ENCODE measurements at regions not wholly inside any gene's neighbourhood (a gene's known extent, or its start where the extent isn't known, plus 50 kb on each side); places are given as distances from the start of the nearest gene placed in this dataset.

GRCh38 chr4:183563874-183564273 is 59.0 kb downstream of the ING2 start:
- DNase-seq = no peak

- peak; percentile 68 for DNase-seq
These were observed 66.6 kb downstream of the ING2 start for GRCh38 chr4:183571350-183571941.

GRCh38 chr4:183576701-183577404 is 72.0 kb downstream of the ING2 start:
- no peak for DNase-seq

DNA sequence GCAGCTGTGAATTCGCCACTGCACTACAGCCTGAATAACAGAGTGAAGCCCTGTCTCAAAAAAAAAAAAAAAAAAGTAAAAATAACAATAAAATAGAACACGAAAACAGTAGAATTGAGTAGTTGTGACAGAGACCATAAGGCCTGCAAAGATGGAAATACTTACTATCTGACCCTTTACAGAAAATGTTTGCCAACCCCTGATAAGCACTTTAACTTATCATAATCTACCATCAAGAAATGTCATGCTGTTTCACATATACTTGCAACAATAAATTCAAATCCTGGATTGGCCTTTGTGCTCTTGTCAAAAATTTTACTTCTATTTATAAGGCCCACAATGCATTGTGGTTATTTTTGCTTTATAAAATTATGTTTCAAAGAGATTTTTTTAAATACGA is 75.5 kb downstream of the ING2 start:
- DNase-seq = no peak

DNA sequence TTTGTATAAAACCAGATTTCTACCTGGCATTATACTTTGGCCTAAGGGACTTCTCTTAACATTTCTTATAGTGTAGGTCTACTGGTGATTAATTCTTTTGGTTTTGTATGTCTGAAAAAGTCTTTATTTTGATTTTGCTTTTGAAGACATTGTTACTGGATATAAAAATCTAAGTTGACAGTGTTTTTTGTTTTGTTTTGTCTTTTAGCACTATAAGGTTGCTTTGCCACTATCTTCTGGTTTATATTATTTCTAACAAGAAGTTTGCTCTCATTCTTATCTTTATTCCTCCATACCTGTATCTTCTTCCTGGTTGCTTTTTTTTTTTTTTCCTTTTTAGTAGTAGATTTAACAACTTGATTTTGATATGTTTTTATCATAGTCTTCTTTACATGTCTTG is 76.0 kb downstream of the ING2 start:
- DNase-seq = no peak

DNA sequence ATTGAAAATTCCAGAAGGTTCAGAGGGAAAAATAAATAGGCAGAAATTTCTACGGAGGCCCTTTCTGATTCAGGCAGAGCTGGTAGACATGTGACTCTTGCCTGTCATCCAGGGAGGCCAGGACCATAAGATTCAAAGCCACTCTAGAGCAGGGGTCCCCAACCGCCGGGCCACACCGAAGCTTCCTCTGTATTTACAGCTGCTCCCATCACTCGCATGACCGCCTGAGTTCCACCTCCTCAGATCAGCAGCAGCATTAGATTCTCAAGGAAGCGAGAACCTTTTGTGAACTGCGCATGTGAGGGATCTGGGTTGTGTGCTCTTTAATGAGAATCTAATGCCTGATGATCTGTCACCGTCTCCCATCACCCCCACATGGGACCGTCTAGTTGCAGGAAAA is 72.2 kb downstream of the RWDD4 start:
- DNase-seq = no peak

DNA sequence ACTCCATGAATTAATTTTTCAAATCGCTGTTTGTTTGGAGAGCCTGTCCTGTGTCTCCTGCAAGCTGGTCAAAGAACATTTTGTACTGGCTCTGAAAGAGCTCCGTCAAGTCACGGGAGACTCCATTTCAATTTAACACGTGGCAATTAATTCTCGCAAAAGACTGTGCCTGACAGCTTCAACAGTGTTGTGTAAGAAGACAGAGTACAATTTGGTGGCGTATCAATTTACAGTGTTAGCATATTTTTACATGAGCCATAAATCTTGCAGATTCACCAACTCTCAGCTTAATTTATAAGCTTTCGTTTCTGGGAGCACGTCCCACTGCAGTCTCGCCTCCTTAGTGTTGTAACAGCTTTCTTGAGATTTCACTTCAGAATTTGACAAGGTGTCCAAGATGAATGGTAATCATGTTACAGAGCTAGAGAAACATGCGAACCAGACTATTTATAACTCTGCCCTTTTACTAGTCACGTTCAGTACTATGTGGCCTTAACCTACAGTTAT is 70.8 kb downstream of the RWDD4 start:
- DNase-seq = peak; percentile 38

- no peak for DNase-seq
These were observed 70.3 kb downstream of the RWDD4 start for GRCh38 chr4:183588691-183589090.

GRCh38 chr4:183589461-183590099 is 69.4 kb downstream of the RWDD4 start:
- no peak for DNase-seq
